ENCODE measurements at regions not wholly inside any gene's neighbourhood (a gene's known extent, or its start where the extent isn't known, plus 50 kb on each side); places are given as distances from the start of the nearest gene placed in this dataset.

GRCh38 chr3:117700573-117701360, 991.2 kb downstream of the TUSC7 start (continued):
- TF ChIP-seq RARB (CRISPR knock-in tag; IDR thresholded peaks at IDR 0.05): no peak
- TF ChIP-seq ISL1 (CRISPR knock-in tag; IDR thresholded peaks at IDR 0.05): no peak

GRCh38 chr3:117705011-117705410, 995.4 kb downstream of the TUSC7 start:
- no peak for ATAC-seq
- no peak for TF ChIP-seq PPARA (CRISPR knock-in tag; IDR thresholded peaks at IDR 0.05; ENCODE audit: borderline replicate concordance)
- no peak for TF ChIP-seq CSRNP3 (CRISPR knock-in tag; IDR thresholded peaks at IDR 0.05)
- TF ChIP-seq TCF4 (CRISPR knock-in tag; IDR thresholded peaks at IDR 0.05; ENCODE audit: borderline replicate concordance): no peak
- no peak for TF ChIP-seq ARNTL (CRISPR knock-in tag; IDR thresholded peaks at IDR 0.05; ENCODE audit: borderline replicate concordance, low read depth)
- TF ChIP-seq SNAI2 (CRISPR knock-in tag; IDR thresholded peaks at IDR 0.05): no peak
- no peak for TF ChIP-seq BACH2 (CRISPR knock-in tag; IDR thresholded peaks at IDR 0.05; ENCODE audit: borderline replicate concordance)
- TF ChIP-seq GLIS3 (CRISPR knock-in tag; IDR thresholded peaks at IDR 0.05): no peak
- no peak for TF ChIP-seq ZC3H10 (CRISPR knock-in tag; IDR thresholded peaks at IDR 0.05)
- no peak for TF ChIP-seq CSDC2 (CRISPR knock-in tag; IDR thresholded peaks at IDR 0.05)
- no peak for TF ChIP-seq POU6F1 (CRISPR knock-in tag; IDR thresholded peaks at IDR 0.05; ENCODE audit: borderline replicate concordance, low read depth)
- TF ChIP-seq ISL1 (CRISPR knock-in tag; IDR thresholded peaks at IDR 0.05): no peak
- TF ChIP-seq PATZ1 (CRISPR knock-in tag; IDR thresholded peaks at IDR 0.05; ENCODE audit: borderline replicate concordance): no peak
- no peak for TF ChIP-seq ZFP3 (CRISPR knock-in tag; IDR thresholded peaks at IDR 0.05)

GRCh38 chr3:117706037-117706436, 996.5 kb downstream of the TUSC7 start:
- no peak for ATAC-seq
- TF ChIP-seq ISL1 (CRISPR knock-in tag; IDR thresholded peaks at IDR 0.05) (no peak), GLIS3 (CRISPR knock-in tag; IDR thresholded peaks at IDR 0.05) (no peak), ZFP3 (CRISPR knock-in tag; IDR thresholded peaks at IDR 0.05) (no peak), RARB (CRISPR knock-in tag; IDR thresholded peaks at IDR 0.05) (no peak), ARNTL (CRISPR knock-in tag; IDR thresholded peaks at IDR 0.05; ENCODE audit: borderline replicate concordance, low read depth) (no peak), ZNF70 (CRISPR knock-in tag; IDR thresholded peaks at IDR 0.05) (no peak), SNAI2 (CRISPR knock-in tag; IDR thresholded peaks at IDR 0.05) (no peak), BACH2 (CRISPR knock-in tag; IDR thresholded peaks at IDR 0.05; ENCODE audit: borderline replicate concordance) (no peak), PPARA (CRISPR knock-in tag; IDR thresholded peaks at IDR 0.05; ENCODE audit: borderline replicate concordance) (no peak), ZNF565 (CRISPR knock-in tag; conservative IDR thresholded peaks at IDR 0.05; ENCODE audit: low read depth) (no peak), CSDC2 (CRISPR knock-in tag; IDR thresholded peaks at IDR 0.05) (no peak), PATZ1 (CRISPR knock-in tag; IDR thresholded peaks at IDR 0.05; ENCODE audit: borderline replicate concordance) (no peak), ESRRG (CRISPR knock-in tag; IDR thresholded peaks at IDR 0.05) (no peak), ZC3H10 (CRISPR knock-in tag; IDR thresholded peaks at IDR 0.05) (no peak), OSR1 (CRISPR knock-in tag; IDR thresholded peaks at IDR 0.05) (no peak)

- TF ChIP-seq CREB5 (CRISPR knock-in tag; IDR thresholded peaks at IDR 0.05; ENCODE audit: low read depth) (no peak), PATZ1 (CRISPR knock-in tag; IDR thresholded peaks at IDR 0.05; ENCODE audit: borderline replicate concordance) (no peak), ZNF8 (CRISPR knock-in tag; IDR thresholded peaks at IDR 0.05) (no peak)
- ATAC-seq: no peak
Observed at GRCh38 chr3:117706756-117707155, 997.2 kb downstream of the TUSC7 start.

Measured in SK-N-SH treated with all-trans-retinoic acid at 6 μM for 48 hours (cell line).